NCI-H1105 (cell line): ENCODE measurements at regions not wholly inside any gene's neighbourhood (a gene's known extent, or its start where the extent isn't known, plus 50 kb on each side); places are given as distances from the start of the nearest gene placed in this dataset.
"Not testable (repeated sequence)": the region's sequence is repeated elsewhere in the genome, so short reads cannot be mapped to it uniquely, and the experiment has no call there.

ENCODE experiments used
- DNase-seq: peaks from one replicate; lab custom pipeline; 2025; lab: John Stamatoyannopoulos, UW

DNA sequence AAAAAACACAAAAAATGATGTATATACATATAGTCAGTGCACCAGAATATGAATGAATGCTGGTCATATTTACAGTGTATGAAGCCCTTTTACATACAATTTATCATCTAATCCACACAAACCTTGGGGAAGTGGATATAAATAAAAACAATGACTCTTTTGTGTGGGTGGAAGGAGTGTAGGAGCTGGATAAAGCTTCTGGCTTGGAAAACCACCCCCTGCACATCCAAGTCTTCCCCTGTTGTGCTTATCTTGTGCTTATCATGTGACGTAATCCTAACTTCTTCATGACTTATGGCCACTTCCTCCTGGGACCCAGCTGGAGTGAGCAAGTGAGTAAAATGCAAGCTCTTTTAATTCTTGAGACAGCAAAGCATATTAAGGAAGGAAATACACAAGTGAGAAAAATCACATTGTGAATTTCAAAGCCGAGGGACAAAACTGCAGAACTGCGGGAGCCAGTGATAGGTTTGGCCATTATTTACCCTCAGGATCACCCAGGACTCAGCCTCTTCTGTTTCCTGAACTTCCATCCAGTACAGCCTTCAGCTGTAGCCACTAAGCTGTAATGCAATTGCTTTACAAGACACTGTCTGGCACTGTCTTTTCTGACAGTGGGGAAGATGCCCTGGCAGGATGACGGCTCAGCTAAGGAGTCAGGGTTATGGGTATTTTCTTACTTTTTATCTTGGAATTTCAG, 104.0 kb upstream of the PPM1J start:
- no peak for DNase-seq

DNA sequence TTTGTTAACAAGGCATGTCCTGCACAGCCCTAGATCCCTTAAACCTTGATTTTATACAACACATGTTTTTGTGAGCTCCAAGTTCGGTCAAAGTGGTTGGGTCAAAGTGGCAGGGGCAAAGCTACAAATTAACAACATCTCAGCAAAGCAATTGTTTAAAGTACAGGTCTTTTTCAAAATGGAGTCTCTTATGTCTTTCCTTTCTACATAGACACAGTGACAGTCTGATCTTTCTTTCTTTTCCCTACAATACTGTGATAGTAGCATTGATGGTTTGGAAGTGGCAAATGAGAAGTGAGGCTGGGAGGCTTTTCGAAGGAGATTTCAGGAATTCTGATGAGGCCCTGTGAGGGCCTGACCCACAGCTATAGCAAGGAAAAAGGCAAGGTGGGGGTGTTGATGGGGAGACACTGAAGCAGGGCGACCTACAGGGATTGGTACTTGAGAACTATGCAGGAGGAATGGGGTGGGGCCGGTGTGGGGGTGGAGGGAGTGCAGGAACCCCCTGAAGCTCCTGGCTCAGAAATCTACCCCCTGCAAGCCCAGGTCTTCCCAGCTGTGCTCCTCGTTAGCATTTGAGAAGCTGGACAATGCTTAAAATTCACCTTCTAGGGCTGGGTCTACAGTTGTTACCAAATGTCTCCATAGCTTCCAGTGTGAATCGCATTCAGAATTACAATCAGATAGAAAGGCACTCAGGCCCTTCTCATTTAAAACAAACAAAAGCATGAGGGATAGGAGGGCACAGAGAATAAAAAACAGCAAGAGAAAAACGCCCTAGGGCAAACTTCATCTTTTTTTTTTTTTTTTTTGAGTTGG, 102.6 kb upstream of the PPM1J start:
- no peak for DNase-seq

DNA sequence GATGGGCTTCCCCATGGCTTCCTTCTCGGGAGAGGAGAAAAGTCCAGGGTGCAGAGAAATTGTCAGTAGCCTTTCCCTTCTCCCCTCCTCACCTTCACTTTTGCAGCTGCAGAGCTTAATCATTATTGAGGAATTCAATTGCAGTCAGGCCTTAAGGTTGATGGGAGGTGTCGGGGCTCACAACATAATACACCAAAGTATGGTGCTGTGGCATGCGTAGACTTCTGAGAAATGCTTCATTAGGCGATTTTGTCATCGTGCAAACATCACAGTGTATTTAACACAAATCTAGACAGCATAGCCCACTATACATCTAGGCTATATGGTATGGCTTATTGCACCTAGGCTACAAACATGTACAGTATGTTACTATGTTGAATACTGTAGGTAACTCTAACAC, 100.2 kb upstream of the PPM1J start:
- DNase-seq = no peak

DNA sequence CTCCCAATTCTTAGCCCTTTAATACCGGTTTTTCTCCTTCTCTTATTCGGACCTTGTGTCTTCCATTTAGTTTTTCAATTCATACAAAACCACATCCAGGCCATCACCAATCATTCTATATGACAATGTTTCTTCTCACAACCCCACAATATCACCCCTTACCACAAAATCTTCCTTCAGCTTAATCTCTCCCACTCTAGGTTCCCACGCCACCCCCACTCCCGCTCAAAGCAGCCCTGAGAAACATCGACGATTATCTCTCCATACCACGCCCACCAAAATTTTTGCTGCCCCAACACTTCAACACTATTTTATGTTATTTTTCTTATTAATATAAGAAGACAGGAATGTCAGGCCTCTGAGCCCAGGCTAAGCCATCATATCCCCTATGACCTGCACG, 99.5 kb upstream of the PPM1J start:
- not testable (repeated sequence) for DNase-seq

DNA sequence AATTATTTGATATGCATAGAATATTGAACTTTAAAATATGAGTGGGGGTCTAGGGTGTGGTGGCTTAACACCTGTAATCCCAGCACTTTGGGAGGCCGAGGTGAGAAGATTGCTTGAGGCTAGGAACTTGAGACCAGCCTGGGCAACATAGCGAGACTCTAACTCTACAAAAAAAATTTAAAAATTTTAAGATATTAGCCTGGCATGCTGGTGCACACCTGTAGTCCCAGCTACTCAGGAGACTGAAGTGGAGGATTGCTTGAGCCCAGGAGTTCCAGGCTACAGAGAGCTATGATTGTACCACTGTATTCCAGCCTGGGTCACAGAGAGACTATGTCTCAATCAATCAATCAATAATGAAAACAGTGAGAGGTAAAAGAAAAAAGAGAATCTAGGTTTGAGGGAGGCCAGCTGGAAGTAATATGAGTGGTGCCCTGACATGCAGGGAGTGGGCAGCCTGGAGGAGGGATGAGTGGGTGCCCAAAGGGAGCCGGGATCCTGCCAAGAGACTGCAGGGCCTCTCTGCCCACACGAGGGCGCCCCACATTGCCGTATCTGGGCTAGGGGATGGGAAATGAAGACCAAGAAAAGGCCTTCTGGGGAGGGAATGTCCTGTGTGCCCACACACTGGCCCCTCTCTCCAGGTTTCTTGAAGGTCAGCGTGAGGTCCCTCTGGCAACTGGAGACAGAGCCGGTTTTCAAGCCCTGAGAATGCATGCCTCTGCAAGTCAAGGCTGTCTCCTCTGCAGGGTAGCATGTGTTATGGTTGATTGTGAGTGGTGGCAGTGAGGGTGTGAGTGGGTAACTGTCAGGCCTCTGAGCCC, 93.9 kb upstream of the PPM1J start:
- DNase-seq = peak; percentile 38

GRCh38 chr1:112807999-112808398, 92.9 kb upstream of the PPM1J start:
- DNase-seq = no peak

DNA sequence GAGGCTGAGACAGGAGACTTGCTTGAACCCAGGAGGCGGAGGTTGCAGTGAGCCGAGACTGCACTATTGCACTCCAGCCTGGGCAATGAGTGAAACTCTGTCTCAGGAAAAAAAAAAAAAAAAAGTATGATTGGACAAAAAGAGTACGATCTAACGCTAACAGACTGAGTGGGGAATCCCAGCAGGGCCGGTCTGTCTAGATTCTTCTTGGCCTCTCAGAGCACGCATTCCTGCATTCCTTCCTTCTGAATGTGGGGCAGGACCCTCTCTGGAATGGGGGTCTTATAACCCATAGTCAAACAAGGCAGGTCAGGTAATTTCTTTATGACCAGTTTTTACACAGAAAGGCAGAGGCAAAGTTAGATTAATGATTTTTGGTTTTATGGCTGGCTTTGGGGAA, 92.0 kb upstream of the PPM1J start:
- no peak for DNase-seq

- DNase-seq = no peak
These were observed 91.0 kb upstream of the PPM1J start for GRCh38 chr1:112806090-112806642.

- DNase-seq = no peak
These were observed 90.2 kb upstream of the PPM1J start for GRCh38 chr1:112805155-112805853.

DNA sequence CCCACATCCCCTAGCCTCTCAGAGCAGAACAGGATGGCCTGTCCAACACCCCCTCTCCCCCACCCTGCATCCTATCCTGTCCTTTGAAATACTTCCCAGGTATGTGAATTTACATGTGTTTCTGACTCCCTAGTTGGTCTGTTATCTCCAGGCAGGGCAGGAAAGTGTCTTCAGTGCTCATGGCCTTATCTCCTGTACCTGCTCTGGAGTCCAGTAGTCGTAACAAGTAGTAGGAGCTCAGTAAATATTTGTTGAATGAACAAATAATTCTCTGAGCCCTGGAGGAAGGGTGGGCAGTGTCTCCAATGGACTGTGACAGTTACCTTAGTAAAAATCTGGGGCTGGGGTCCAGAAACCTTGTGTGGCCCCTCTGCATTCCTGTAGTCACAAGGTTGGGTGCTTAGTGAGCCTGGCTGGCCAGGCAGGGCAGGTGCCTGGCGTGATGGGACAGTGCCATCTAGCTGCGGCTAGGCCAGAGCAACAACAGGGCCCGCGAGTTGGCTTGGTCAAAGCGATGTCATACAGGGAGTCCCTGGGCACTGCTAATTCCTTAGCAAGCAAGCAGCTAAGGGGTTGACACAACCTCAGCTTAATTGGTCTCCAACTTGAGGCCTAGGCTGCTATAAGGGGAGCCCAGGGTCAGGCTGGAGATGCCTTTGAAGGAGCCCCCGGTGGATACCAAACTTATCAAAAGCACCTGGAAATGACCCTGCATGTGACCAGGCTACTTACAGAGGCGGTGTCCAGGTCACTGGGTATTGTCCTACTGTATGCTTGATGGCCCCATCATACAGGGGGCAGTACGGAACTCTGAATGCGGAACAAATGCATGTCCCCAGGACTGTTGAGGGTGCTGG, 89.0 kb upstream of the PPM1J start:
- DNase-seq = peak; percentile 25

DNA sequence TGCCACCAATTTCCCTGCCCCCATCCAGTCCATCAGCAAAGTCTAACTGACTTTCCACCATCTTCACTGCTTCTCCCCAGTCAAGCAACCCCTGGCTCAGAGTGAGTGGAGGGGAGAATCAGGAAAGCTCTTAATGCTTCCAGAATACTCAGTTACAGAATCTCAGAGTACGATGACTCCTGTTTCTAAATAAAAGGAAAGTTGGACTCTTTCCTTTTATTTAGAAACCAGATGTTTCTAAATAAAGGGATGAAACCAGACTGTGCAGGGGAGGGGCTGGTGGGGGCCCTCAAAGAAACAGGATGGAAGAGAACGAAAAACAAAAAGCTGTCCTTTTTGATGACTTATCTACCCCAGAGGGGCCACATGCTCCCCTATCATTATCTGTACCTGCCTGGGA, 85.2 kb upstream of the PPM1J start:
- DNase-seq = no peak

DNA sequence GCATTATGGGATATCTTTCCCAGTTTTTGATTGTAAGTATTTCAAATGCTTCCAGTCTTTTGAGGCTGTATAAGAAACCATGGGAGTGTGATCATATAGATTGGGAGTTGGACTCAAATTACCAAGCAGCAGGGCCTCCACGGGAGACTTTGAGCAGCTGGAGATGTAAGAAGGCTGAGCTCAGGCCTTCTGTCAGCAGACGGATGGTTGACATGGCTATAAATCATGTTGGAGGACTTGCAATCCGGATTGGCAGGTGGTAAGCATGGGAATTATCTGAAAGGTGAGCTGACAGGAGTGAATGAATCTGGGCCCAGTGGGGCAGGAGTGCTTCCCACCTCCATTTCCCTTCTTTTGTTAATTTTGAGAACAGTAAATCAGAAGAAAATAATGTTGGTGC, 83.2 kb upstream of the PPM1J start:
- peak; percentile 0 for DNase-seq

- no peak for DNase-seq
These were observed 82.1 kb upstream of the PPM1J start for GRCh38 chr1:112797224-112797623.

DNA sequence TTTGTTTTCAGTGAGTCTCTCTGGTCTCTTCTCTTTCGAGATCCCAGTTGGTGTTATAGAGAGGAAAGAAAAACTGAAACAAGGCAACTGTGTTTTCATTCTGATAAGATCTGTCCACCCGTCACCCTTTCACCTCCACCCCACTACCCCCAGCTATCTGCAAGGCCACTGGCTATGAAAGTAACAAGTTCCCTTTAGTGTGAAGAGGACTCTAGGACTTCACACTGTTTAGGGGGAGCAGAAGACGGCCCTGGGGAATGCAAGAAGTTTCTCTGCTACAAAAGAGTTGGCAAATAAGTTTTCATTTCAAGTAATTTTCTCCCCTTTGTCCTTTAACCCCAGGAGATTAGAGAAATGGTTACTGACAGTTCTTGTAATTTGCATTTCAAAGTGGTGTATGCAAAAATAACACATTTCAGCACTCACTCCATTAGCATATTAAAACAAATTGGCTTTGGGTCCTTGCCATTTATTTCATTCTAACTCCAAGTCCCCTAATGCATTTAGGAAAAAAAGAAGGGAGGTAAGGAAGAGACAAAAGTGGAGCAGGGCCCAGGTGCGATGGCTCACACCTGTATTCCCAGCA, 79.6 kb upstream of the PPM1J start:
- DNase-seq = no peak

DNA sequence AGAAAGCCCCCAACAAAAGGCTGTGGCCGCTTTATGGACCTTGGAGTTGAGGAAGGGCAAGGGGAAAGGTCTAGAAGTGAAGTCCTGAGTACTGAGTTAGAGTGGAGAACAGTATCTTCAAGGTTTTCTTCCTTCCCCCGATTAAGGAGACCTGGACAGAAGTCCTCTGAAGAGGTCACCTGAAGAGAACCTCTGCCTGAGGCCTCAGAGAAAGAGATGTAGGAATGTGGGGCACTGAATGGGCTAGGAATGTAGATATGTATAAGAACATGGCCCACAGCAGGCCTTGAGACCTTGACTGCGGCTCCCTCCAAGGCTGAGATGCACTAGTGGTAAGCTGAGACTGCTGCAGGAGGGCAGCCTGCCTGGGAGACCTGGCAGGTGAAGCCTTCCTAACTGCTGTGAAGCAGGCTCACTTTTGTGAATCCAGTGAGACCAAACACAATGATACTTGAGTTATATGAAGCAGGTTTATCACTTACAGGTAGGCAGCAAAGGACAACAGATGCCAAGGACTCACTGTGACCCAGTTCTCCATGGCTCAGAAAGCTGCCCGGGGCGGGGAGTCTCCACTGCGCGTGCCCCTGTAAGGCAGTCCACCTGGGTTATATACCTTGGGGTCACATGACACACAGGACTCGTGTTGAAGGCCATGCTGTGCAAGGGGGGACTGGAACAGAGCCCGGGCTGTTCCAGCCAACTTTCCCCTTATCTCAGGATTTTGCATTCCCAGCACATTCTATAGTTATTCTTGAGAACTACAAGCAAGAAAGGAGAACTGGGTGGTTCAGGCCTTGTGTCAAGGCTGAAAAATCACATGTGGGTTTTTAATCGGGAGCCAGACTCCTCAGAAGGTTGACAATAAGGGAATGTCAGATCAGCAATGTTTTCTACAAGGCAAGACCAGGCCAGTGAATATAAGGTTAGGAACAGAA, 78.8 kb upstream of the PPM1J start:
- no peak for DNase-seq

GRCh38 chr1:112791723-112792104, 76.6 kb upstream of the PPM1J start:
- no peak for DNase-seq

- no peak for DNase-seq
These were observed 76.0 kb upstream of the PPM1J start for GRCh38 chr1:112790920-112791722.

GRCh38 chr1:112788561-112788960, 73.4 kb upstream of the PPM1J start:
- no peak for DNase-seq

DNA sequence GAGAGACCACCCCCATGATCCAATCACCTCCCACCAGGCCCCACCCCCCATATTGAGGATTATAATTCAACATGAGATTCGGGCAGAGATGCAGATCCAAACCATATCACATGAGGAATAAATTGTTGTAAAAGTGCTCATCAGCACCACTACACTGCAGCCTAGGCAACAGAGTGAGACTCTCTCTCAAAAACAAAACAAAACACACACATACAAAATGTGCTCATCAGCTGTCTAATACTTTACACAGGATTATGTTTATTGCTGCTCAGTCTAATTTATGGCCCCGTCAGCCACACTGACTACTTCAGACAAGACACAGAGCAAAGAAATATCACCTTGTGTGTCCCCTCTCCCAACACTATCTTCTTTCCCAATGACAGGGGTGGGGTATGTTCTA, 72.9 kb upstream of the PPM1J start:
- DNase-seq = no peak
